ENCODE measurements at regions not wholly inside any gene's neighbourhood (a gene's known extent, or its start where the extent isn't known, plus 50 kb on each side); places are given as distances from the start of the nearest gene placed in this dataset.
"Not testable (repeated sequence)": the region's sequence is repeated elsewhere in the genome, so short reads cannot be mapped to it uniquely, and the experiment has no call there.

GRCh38 chr13:70769817-70770216, 661.6 kb upstream of the KLHL1 start:
- DNase-seq, result peak; percentile 23

GRCh38 chr13:70758932-70759331, 650.7 kb upstream of the KLHL1 start:
- no peak for DNase-seq

GRCh38 chr13:70756088-70756487, 647.8 kb upstream of the KLHL1 start:
- no peak for DNase-seq

GRCh38 chr13:70755456-70755855, 647.2 kb upstream of the KLHL1 start:
- no peak for DNase-seq

GRCh38 chr13:70747262-70747661, 639.0 kb upstream of the KLHL1 start:
- no peak for DNase-seq

- DNase-seq, result not testable (repeated sequence)
These were observed 638.2 kb upstream of the KLHL1 start for GRCh38 chr13:70746469-70746868.

GRCh38 chr13:70736622-70737317, 628.5 kb upstream of the KLHL1 start:
- no peak for DNase-seq

- DNase-seq, result no peak
These were observed 624.4 kb upstream of the KLHL1 start for GRCh38 chr13:70732611-70733010.

- DNase-seq, result no peak
These were observed 621.1 kb upstream of the KLHL1 start for GRCh38 chr13:70729369-70729768.

- DNase-seq, result no peak
These were observed 615.5 kb upstream of the KLHL1 start for GRCh38 chr13:70723732-70724131.

- no peak for DNase-seq
These were observed 612.1 kb upstream of the KLHL1 start for GRCh38 chr13:70720386-70720785.

- DNase-seq, result no peak
These were observed 606.7 kb upstream of the KLHL1 start for GRCh38 chr13:70714993-70715392.

GRCh38 chr13:70708775-70709174, 600.5 kb upstream of the KLHL1 start:
- DNase-seq, result peak; percentile 18

GRCh38 chr13:70703755-70704154, 595.5 kb upstream of the KLHL1 start:
- DNase-seq, result no peak

- peak; percentile 34 for DNase-seq
These were observed 586.9 kb upstream of the KLHL1 start for GRCh38 chr13:70694996-70695715.

GRCh38 chr13:70668983-70669382, 560.7 kb upstream of the KLHL1 start:
- no peak for DNase-seq

- no peak for DNase-seq
These were observed 560.0 kb upstream of the KLHL1 start for GRCh38 chr13:70668293-70668692.

- no peak for DNase-seq
These were observed 558.8 kb upstream of the KLHL1 start for GRCh38 chr13:70666883-70667556.

- no peak for DNase-seq
These were observed 554.1 kb upstream of the KLHL1 start for GRCh38 chr13:70662231-70662940.

GRCh38 chr13:70644052-70644451, 535.8 kb upstream of the KLHL1 start:
- DNase-seq, result no peak

- DNase-seq, result no peak
These were observed 526.6 kb upstream of the KLHL1 start for GRCh38 chr13:70634893-70635292.

- DNase-seq, result no peak
These were observed 522.0 kb upstream of the KLHL1 start for GRCh38 chr13:70630247-70630646.

- DNase-seq, result no peak
These were observed 515.0 kb upstream of the KLHL1 start for GRCh38 chr13:70623239-70623638.
